ENCODE measurements at regions not wholly inside any gene's neighbourhood (a gene's known extent, or its start where the extent isn't known, plus 50 kb on each side); places are given as distances from the start of the nearest gene placed in this dataset.

- no peak for TF ChIP-seq GATA2 (IDR thresholded peaks at IDR 0.05; ENCODE audit: low read depth, low read length)
- TF ChIP-seq GATA3 (IDR thresholded peaks at IDR 0.05; ENCODE audit: low read depth, low read length) = no peak
Measured at GRCh38 chr15:69602921-69603320, 150.3 kb downstream of the RPLP1 start.
